ENCODE measurements at regions not wholly inside any gene's neighbourhood (a gene's known extent, or its start where the extent isn't known, plus 50 kb on each side); places are given as distances from the start of the nearest gene placed in this dataset.

DNA sequence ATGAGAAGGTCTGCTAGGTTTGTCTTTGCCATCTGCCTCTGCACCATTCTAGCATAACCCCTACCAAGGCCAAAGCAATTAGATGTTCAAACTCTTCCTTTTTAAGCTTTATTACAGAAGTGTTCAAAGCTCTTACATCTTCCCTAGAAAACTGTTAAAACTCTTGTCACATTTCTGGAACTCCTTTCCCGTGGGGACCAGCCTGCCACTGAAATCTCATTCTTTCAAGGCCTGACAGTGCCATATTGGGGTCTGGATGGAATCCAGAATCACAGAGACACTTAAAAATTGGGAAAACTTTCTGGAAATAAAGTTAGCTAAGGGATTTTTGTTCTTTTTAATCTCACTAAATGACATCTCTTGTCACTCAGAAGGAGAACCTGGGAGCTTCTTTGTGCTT lies 153.8 kb upstream of the SLCO3A1 start:
- no peaks in the 10 kb centered on the region for H4K20me1 ChIP-seq (ENCODE audit: insufficient read depth, low read length)
- no peak overlapping the region for H3K27ac ChIP-seq (ENCODE audit: low read depth, low read length)
- H3K9me3 ChIP-seq (ENCODE audit: low read depth, low read length): no peaks in the 10 kb centered on the region
- no peaks in the 10 kb centered on the region for H3K27me3 ChIP-seq (ENCODE audit: insufficient read depth, low read length)
- no peaks in the 10 kb centered on the region for H3K79me2 ChIP-seq (ENCODE audit: insufficient read depth, low read length)
- H3K4me3 ChIP-seq (ENCODE audit: insufficient read depth, low read length): no peak overlapping the region
- H3K36me3 ChIP-seq (ENCODE audit: insufficient read depth, low read length): no peaks in the 10 kb centered on the region
- H2AFZ ChIP-seq (ENCODE audit: low read length): no peak overlapping the region
- no peak overlapping the region for H3K4me2 ChIP-seq (ENCODE audit: insufficient read depth, low read length)
- TF ChIP-seq, protein P1, sequence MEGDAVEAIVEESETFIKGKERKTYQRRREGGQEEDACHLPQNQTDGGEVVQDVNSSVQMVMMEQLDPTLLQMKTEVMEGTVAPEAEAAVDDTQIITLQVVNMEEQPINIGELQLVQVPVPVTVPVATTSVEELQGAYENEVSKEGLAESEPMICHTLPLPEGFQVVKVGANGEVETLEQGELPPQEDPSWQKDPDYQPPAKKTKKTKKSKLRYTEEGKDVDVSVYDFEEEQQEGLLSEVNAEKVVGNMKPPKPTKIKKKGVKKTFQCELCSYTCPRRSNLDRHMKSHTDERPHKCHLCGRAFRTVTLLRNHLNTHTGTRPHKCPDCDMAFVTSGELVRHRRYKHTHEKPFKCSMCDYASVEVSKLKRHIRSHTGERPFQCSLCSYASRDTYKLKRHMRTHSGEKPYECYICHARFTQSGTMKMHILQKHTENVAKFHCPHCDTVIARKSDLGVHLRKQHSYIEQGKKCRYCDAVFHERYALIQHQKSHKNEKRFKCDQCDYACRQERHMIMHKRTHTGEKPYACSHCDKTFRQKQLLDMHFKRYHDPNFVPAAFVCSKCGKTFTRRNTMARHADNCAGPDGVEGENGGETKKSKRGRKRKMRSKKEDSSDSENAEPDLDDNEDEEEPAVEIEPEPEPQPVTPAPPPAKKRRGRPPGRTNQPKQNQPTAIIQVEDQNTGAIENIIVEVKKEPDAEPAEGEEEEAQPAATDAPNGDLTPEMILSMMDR (IDR thresholded peaks at IDR 0.05; ENCODE audit: extremely low read depth, low read depth, low read length): no peak
- H3K4me1 ChIP-seq (ENCODE audit: insufficient read depth, low read length): no peaks in the 10 kb centered on the region
- no peak for DNase-seq (ENCODE audit: insufficient read length, low spot score, missing footprints)

DNA sequence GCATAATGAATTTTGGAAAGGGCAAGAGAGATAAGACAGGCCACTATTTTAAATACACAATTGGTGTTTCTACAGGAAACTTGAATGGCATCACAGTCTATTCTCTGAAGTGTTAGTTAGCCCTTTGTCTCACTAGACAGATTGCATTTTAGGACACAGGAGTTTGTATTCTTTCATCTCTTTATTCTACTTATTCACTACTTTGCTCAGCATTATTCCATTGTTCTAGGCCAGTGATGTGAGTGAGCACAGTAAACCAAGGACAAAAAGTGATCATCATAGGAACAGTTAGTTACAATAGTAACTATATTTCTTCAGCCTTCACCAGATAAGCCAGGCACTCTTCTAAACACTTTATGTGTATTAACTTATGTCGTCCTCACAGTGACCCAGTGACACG lies 150.2 kb upstream of the SLCO3A1 start:
- Histone ChIP-seq H3K4me3 (ENCODE audit: insufficient read depth, low read length) (no peak overlapping the region), H3K36me3 (ENCODE audit: insufficient read depth, low read length) (no peaks in the 10 kb centered on the region), H3K79me2 (ENCODE audit: insufficient read depth, low read length) (no peaks in the 10 kb centered on the region), H4K20me1 (ENCODE audit: insufficient read depth, low read length) (no peaks in the 10 kb centered on the region), H3K27me3 (ENCODE audit: insufficient read depth, low read length) (no peaks in the 10 kb centered on the region), H2AFZ (ENCODE audit: low read length) (no peak overlapping the region), H3K27ac (ENCODE audit: low read depth, low read length) (no peak overlapping the region), H3K4me2 (ENCODE audit: insufficient read depth, low read length) (no peak overlapping the region), H3K4me1 (ENCODE audit: insufficient read depth, low read length) (no peaks in the 10 kb centered on the region), H3K9me3 (ENCODE audit: low read depth, low read length) (no peaks in the 10 kb centered on the region)
- TF ChIP-seq, protein P1 (IDR thresholded peaks at IDR 0.05; ENCODE audit: extremely low read depth, low read depth, low read length): no peak
- no peak for DNase-seq (ENCODE audit: insufficient read length, low spot score, missing footprints)

DNA sequence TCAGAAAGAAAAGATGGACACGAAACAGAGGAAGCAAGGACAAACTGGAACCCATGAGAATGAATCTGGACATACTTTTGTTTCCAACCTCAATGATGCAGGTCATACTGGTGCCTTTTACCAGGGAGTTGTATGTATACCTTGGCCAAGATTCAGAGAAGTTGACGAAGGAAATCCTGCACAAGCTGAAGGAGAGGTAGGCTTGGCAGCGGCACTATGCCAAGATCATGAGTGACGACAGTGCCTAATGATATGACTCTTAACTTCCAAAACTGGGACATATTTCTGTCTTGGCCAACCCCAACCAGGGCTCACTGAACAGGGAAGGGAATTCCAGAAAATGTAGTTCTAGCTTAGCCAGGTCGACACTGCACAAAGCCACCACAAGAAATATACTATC lies 149.2 kb upstream of the SLCO3A1 start:
- H4K20me1 ChIP-seq (ENCODE audit: insufficient read depth, low read length): no peaks in the 10 kb centered on the region
- no peak overlapping the region for H3K4me2 ChIP-seq (ENCODE audit: insufficient read depth, low read length)
- no peaks in the 10 kb centered on the region for H3K27me3 ChIP-seq (ENCODE audit: insufficient read depth, low read length)
- no peak overlapping the region for H3K27ac ChIP-seq (ENCODE audit: low read depth, low read length)
- no peaks in the 10 kb centered on the region for H3K9me3 ChIP-seq (ENCODE audit: low read depth, low read length)
- H3K36me3 ChIP-seq (ENCODE audit: insufficient read depth, low read length): no peaks in the 10 kb centered on the region
- H3K4me3 ChIP-seq (ENCODE audit: insufficient read depth, low read length): no peak overlapping the region
- DNase-seq (ENCODE audit: insufficient read length, low spot score, missing footprints): no peak
- no peaks in the 10 kb centered on the region for H3K4me1 ChIP-seq (ENCODE audit: insufficient read depth, low read length)
- H3K79me2 ChIP-seq (ENCODE audit: insufficient read depth, low read length): no peaks in the 10 kb centered on the region
- TF ChIP-seq, protein P1 (IDR thresholded peaks at IDR 0.05; ENCODE audit: extremely low read depth, low read depth, low read length): no peak
- no peak overlapping the region for H2AFZ ChIP-seq (ENCODE audit: low read length)

DNA sequence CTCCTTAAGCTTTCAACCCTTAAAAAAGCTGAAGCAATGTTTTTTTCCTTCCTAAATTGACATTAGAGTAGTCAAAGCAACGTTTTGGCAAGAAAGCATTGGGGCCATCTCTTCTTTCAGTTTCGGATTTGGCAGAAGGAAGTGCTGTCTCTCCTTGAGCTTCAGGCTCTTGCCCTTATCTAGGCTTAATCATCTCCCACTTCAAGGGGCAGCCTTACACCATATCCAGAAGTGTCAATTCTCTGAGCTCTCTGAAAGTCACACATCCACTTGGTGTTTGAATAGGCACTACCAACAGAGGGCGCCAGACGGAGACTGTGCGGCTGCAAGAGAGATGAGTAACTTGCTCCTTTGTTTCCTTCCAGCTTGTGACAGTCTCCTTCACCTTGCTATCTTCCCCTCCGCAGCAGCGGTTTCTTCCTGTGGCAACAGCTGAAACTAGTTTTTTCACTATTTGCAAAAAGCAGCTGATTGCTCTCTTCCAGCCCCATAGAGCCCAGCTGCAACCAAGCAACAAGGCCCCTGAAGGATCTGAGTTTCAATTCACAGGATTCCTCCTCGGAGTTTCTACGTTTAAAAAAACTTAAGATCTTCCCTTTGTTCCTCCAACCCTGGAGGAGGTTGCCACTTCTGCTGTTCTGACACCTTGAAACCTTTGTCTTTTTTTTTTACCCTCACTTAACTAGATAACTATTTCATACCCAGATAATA lies 147.0 kb upstream of the SLCO3A1 start:
- Histone ChIP-seq H3K4me3 (ENCODE audit: insufficient read depth, low read length) (no peak overlapping the region), H4K20me1 (ENCODE audit: insufficient read depth, low read length) (no peaks in the 10 kb centered on the region), H3K36me3 (ENCODE audit: insufficient read depth, low read length) (no peaks in the 10 kb centered on the region), H3K27me3 (ENCODE audit: insufficient read depth, low read length) (no peaks in the 10 kb centered on the region), H3K4me2 (ENCODE audit: insufficient read depth, low read length) (no peak overlapping the region), H3K4me1 (ENCODE audit: insufficient read depth, low read length) (no peaks in the 10 kb centered on the region), H3K79me2 (ENCODE audit: insufficient read depth, low read length) (no peaks in the 10 kb centered on the region), H3K27ac (ENCODE audit: low read depth, low read length) (no peak overlapping the region), H2AFZ (ENCODE audit: low read length) (no peak overlapping the region), H3K9me3 (ENCODE audit: low read depth, low read length) (no peaks in the 10 kb centered on the region)
- peak; percentile 85 for DNase-seq (ENCODE audit: insufficient read length, low spot score, missing footprints)
- TF ChIP-seq, protein P1 (IDR thresholded peaks at IDR 0.05; ENCODE audit: extremely low read depth, low read depth, low read length): peak; percentile 93
